Tibial artery (tissue), 4 donors: ENCODE measurements at regions not wholly inside any gene's neighbourhood (a gene's known extent, or its start where the extent isn't known, plus 50 kb on each side); places are given as distances from the start of the nearest gene placed in this dataset.

Experiments
- DNase-seq, 2 donors: peaks; one replicate each; pipeline ENCODE4 v3.0.0-alpha.2; 2019
- H3K27ac ChIP-seq, 2 donors: fragments of 200-600 bp; sonication (generic) in 1 of 2; 1 replicate in 1 of 2; 2 replicates in 1 of 2; pipeline ENCODE4 v1.5.1; 2018 to 2019; ENCODE audit warnings: mild to moderate bottlenecking in 1 of 2
- H3K27me3 ChIP-seq, 2 donors: fragments of 200-600 bp; sonication (generic) in 1 of 2; one replicate each; pipeline versions ENCODE4 v1.5.1 to v1.6.0; 2016 to 2019
- H3K36me3 ChIP-seq, 3 donors: fragments of 200-600 bp; sonication (generic) in 2 of 3; one replicate each; pipeline ENCODE4 v1.5.1; 2016 to 2019; ENCODE audit warnings: mild to moderate bottlenecking in 2 of 3
- H3K4me1 ChIP-seq, 4 donors: fragments of 200-600 bp; sonication (generic) in 2 of 4; 1 replicate in 3 of 4; 2 replicates in 1 of 4; pipeline ENCODE4 v1.5.1; 2016 to 2019
- H3K4me3 ChIP-seq, 2 donors: fragments of 200-600 bp; sonication (generic) in 1 of 2; 1 replicate in 1 of 2; 2 replicates in 1 of 2; pipeline ENCODE4 v1.5.1; 2018 to 2019; ENCODE audit warnings: mild to moderate bottlenecking in 2 of 2
- H3K9me3 ChIP-seq, 3 donors: fragments of 200-600 bp; sonication (generic) in 1 of 3; one replicate each; pipeline ENCODE4 v1.5.1; 2016 to 2019
- CTCF ChIP-seq, 2 experiments: fragments of 200-600 bp in 1 of 2; fragments of 450-650 bp in 1 of 2; IDR thresholded peaks; one replicate each; pipeline ENCODE4 v1.5.1; 2017 to 2019; ENCODE audit warnings: antibody characterized with exemption in 2 of 2, mild to moderate bottlenecking in 1 of 2, moderate library complexity in 1 of 2
- intact Hi-C: fragments of 100-400 bp; cut with DNase I; formaldehyde crosslinking; loops from one replicate; pipeline ENCODE4 v1.15.0; 2023; ENCODE audit warnings: low total_unique reads

DNA sequence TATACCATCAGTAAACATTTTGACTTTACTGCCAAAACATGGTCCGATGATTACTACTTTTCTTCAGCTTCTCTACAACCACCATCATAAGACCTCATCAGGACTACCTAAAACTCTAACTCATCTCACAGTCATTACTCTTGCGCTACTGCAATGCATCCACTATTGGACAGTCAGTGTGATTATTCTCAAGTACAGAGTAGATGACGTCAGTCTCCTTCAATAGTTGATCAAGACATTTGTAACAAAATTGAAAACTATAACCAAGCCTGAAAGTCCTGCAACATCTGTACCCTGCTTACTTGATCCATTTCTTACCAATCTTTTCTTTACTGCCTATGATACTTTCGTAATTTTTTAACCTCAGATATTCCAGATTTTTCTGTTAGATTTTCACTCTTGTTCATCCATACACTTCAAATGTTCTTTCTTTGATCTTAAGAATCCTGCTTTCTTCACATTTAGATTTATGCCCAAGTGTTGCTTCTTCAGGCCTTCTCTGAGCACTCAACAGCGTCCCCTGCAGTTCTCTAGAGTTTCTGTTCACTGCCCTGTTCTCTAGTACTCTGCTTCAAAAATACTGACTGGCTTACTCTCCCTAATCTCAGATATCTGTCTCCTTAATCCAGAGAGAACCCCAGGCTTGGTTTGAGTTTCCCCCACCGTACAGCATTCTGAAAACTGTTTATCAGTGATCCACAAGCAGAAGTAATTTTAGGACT, 1517.6 kb downstream of the STIM2 start:
- Histone ChIP-seq H3K27me3 (no peaks in the 10 kb centered on the region), H3K27ac (no peak overlapping the region), H3K4me3 (no peak overlapping the region), H3K9me3 (no peaks in the 10 kb centered on the region), H3K36me3 (no peaks in the 10 kb centered on the region), H3K4me1 (no peaks in the 10 kb centered on the region)
- TF ChIP-seq CTCF (IDR thresholded peaks at IDR 0.05), result no peak
- DNase-seq, result no peak
- intact Hi-C loops, result no loop called here

- DNase-seq, result no peak
- no peak overlapping the region for H3K27ac ChIP-seq
- no peak for TF ChIP-seq CTCF (IDR thresholded peaks at IDR 0.05)
- H3K4me3 ChIP-seq, result no peak overlapping the region
- no peaks in the 10 kb centered on the region for H3K36me3 ChIP-seq
- no peaks in the 10 kb centered on the region for H3K27me3 ChIP-seq
- H3K9me3 ChIP-seq, result no peaks in the 10 kb centered on the region
- H3K4me1 ChIP-seq, result no peaks in the 10 kb centered on the region
- intact Hi-C loops, result no loop called here
These were observed 1525.2 kb downstream of the STIM2 start for GRCh38 chr4:28385801-28386200.

GRCh38 chr4:28386776-28387175, 1526.1 kb downstream of the STIM2 start:
- no peaks in the 10 kb centered on the region for H3K4me1 ChIP-seq
- H3K27me3 ChIP-seq, result no peaks in the 10 kb centered on the region
- H3K9me3 ChIP-seq, result no peaks in the 10 kb centered on the region
- H3K4me3 ChIP-seq, result no peak overlapping the region
- H3K36me3 ChIP-seq, result no peaks in the 10 kb centered on the region
- DNase-seq, result no peak
- no peak overlapping the region for H3K27ac ChIP-seq
- intact Hi-C loops, result no loop called here
- TF ChIP-seq CTCF (IDR thresholded peaks at IDR 0.05), result no peak

GRCh38 chr4:28388471-28388870, 1527.8 kb downstream of the STIM2 start:
- intact Hi-C loops, result no loop called here
- no peak overlapping the region for H3K27ac ChIP-seq
- no peak for TF ChIP-seq CTCF (IDR thresholded peaks at IDR 0.05)

DNA sequence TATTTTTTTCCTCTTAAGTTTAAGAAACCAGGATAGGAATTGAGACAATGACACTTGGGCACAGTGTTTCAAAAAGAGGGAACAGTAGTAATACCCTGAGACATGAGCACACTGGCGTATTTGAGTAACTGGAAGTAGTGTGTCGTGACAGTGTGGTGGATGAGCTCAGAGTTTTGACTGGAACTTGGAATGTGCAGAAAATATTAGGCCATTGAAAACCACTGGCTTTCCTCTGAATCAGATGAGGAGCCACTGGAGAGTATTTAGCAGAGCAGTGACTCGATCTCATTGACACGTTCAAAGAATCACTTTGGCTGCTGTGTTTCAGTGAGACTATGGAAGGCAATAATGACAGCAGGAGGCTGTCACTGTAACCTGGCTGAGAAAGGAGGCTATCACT, 1531.2 kb downstream of the STIM2 start:
- no peak for TF ChIP-seq CTCF (IDR thresholded peaks at IDR 0.05)
- DNase-seq, result no peak
- no peaks in the 10 kb centered on the region for H3K9me3 ChIP-seq
- no peaks in the 10 kb centered on the region for H3K36me3 ChIP-seq
- no peaks in the 10 kb centered on the region for H3K27me3 ChIP-seq
- no peak overlapping the region for H3K27ac ChIP-seq
- H3K4me3 ChIP-seq, result no peak overlapping the region
- H3K4me1 ChIP-seq, result no peaks in the 10 kb centered on the region
- intact Hi-C loops, result no loop called here

More at GRCh38 chr4:28388471-28388870, 1527.8 kb downstream of the STIM2 start:
- Histone ChIP-seq H3K36me3 (no peaks in the 10 kb centered on the region), H3K9me3 (no peaks in the 10 kb centered on the region), H3K4me3 (no peak overlapping the region), H3K27me3 (no peaks in the 10 kb centered on the region), H3K4me1 (no peaks in the 10 kb centered on the region)
- DNase-seq, result no peak

DNA sequence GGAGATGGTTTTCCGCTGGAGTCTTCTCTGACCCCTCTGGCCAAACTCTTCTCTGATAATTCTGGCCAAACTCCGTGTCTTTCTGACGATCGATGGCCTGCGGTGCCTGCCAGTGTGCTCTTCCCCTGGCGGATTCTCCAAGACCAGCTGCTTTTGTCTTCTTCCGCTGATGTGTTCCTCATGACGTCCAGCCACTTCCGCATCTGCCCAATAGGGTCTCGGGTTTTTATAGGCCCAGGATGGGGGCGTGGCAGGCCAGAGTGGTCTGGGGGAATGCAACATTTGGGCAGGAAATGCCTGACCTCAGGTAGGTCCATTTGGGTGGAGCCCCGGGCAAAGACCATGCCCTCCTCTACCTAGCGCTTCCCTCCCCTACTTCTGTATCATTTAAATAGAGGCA, 1542.1 kb downstream of the STIM2 start:
- H3K4me3 ChIP-seq, result no peak overlapping the region
- no peaks in the 10 kb centered on the region for H3K27me3 ChIP-seq
- H3K9me3 ChIP-seq, result peaks cover 0 to 3% (median 0%) of the 10 kb centered on the region in 3 donors
- no peak for TF ChIP-seq CTCF (IDR thresholded peaks at IDR 0.05)
- no peak overlapping the region for H3K27ac ChIP-seq
- no peaks in the 10 kb centered on the region for H3K36me3 ChIP-seq
- DNase-seq, result no peak
- no peaks in the 10 kb centered on the region for H3K4me1 ChIP-seq
- intact Hi-C loops, result no loop called here
